Keratinocyte (primary cell): ENCODE measurements at regions not wholly inside any gene's neighbourhood (a gene's known extent, or its start where the extent isn't known, plus 50 kb on each side); places are given as distances from the start of the nearest gene placed in this dataset.

Source experiments
- EZH2 ChIP-seq: IDR thresholded peaks from one replicate; pipeline ENCODE4 v1.6.1; 2012; ENCODE audit warnings: inconsistent platforms, mild to moderate bottlenecking, low read length, moderate library complexity
- TF ChIP-seq, protein P1 (sequence below), 3 experiments: IDR thresholded peaks in 1 of 3; conservative IDR thresholded peaks in 1 of 3; optimal IDR thresholded peaks in 1 of 3; 2 replicates in 2 of 3; 3 replicates in 1 of 3; pipeline versions ENCODE3 to v1.5.1; 2011; ENCODE audit warnings: low read length in 3 of 3, mild to moderate bottlenecking in 3 of 3, moderate library complexity in 2 of 3, control low read depth in 1 of 3, inconsistent platforms in 1 of 3; ENCODE audit not compliant: insufficient read depth in 2 of 3; ENCODE audit errors: extremely low read depth in 1 of 3

- TF ChIP-seq, protein P1, sequence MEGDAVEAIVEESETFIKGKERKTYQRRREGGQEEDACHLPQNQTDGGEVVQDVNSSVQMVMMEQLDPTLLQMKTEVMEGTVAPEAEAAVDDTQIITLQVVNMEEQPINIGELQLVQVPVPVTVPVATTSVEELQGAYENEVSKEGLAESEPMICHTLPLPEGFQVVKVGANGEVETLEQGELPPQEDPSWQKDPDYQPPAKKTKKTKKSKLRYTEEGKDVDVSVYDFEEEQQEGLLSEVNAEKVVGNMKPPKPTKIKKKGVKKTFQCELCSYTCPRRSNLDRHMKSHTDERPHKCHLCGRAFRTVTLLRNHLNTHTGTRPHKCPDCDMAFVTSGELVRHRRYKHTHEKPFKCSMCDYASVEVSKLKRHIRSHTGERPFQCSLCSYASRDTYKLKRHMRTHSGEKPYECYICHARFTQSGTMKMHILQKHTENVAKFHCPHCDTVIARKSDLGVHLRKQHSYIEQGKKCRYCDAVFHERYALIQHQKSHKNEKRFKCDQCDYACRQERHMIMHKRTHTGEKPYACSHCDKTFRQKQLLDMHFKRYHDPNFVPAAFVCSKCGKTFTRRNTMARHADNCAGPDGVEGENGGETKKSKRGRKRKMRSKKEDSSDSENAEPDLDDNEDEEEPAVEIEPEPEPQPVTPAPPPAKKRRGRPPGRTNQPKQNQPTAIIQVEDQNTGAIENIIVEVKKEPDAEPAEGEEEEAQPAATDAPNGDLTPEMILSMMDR (optimal IDR thresholded peaks at IDR 0.05 in 1 of 3, IDR thresholded peaks at IDR 0.05 in 1 of 3, conservative IDR thresholded peaks at IDR 0.05 in 1 of 3; ENCODE audit: extremely low read depth in 1 of 3, insufficient read depth in 2 of 3, low read length in 3 of 3), result no peak
- no peak for TF ChIP-seq EZH2
Observed at GRCh38 chr11:79683930-79684329, 243.1 kb upstream of the TENM4 start.
